GM06990 (cell line): ENCODE measurements at regions not wholly inside any gene's neighbourhood (a gene's known extent, or its start where the extent isn't known, plus 50 kb on each side); places are given as distances from the start of the nearest gene placed in this dataset.

ENCODE experiments used
- DNase-seq: peaks from one replicate; pipeline ENCODE4 v3.0.0-alpha.2; 2011; ENCODE audit not compliant: insufficient read length; ENCODE audit errors: extremely low read depth
- H3K27me3 ChIP-seq: replicated peaks from 2 replicates; pipeline ENCODE4 v1.6.0; 2011; ENCODE audit warnings: low read length; ENCODE audit not compliant: control insufficient read depth, insufficient read depth
- H3K36me3 ChIP-seq: 2 replicates; pipeline ENCODE4 v1.5.1; 2011; ENCODE audit warnings: low read length; ENCODE audit not compliant: control insufficient read depth, insufficient read depth
- H3K4me3 ChIP-seq: replicated peaks from 2 replicates; pipeline ENCODE4 v1.5.1; 2011; ENCODE audit warnings: low read depth, mild to moderate bottlenecking, control low read depth, low read length
- TF ChIP-seq, protein P1 (sequence below): IDR thresholded peaks from 2 replicates; pipeline ENCODE4 v1.5.1; 2011; ENCODE audit warnings: low read length, control low read depth, mild to moderate bottlenecking, inconsistent platforms; ENCODE audit not compliant: insufficient read depth, poor library complexity, severe bottlenecking

DNA sequence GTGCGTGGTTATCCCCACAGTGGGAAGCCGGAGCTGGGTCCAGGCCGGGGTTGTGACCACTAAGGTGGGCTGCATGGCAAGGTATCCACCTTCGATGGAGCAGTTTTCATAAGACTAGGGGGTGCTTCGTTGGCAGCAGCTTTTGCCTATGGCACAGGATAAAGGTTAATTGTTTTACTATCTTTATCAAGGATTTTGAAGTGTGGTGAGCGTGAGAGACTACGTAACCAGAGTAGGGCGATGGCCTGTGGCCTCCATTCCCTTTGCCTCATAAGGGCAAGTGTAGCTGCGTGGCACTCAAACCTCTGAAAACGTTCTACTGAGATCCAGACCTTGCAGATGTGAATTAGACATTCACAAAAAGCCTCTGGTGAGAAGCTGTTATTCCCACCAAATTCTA is 206.6 kb downstream of the ACKR3 start:
- Histone ChIP-seq H3K4me3 (no peak overlapping the region), H3K27me3 (no peaks in the 10 kb centered on the region), H3K36me3 (no peaks in the 10 kb centered on the region)
- TF ChIP-seq, protein P1, sequence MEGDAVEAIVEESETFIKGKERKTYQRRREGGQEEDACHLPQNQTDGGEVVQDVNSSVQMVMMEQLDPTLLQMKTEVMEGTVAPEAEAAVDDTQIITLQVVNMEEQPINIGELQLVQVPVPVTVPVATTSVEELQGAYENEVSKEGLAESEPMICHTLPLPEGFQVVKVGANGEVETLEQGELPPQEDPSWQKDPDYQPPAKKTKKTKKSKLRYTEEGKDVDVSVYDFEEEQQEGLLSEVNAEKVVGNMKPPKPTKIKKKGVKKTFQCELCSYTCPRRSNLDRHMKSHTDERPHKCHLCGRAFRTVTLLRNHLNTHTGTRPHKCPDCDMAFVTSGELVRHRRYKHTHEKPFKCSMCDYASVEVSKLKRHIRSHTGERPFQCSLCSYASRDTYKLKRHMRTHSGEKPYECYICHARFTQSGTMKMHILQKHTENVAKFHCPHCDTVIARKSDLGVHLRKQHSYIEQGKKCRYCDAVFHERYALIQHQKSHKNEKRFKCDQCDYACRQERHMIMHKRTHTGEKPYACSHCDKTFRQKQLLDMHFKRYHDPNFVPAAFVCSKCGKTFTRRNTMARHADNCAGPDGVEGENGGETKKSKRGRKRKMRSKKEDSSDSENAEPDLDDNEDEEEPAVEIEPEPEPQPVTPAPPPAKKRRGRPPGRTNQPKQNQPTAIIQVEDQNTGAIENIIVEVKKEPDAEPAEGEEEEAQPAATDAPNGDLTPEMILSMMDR, result no peak
- DNase-seq, result no peak

DNA sequence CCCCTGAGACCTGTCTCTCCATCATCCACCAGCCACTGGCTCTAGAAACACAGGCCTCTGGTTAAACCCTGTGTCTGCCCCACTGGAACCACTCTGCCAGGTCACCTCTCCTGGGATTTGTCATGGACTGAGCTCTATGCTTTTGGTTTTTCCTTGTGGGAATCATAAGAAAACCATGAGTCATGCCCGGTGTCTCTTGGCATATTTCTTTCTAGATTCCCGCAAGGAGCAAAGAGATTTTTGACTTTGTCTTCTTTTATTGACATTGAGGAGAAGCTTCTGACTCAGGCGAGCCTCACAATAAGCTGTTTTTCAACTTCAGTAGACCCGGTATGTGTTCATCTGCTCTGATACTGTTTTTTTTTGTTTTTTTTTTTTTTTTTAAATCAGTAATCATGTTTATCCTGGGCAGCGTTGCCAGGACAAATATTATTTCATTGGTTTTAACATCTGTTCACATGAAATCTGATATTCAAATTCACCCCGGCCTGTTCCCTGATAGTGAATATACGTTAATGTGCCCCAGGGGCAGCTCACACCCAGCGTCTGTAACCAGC is 207.1 kb downstream of the ACKR3 start:
- no peaks in the 10 kb centered on the region for H3K27me3 ChIP-seq
- no peaks in the 10 kb centered on the region for H3K36me3 ChIP-seq
- H3K4me3 ChIP-seq, result no peak overlapping the region
- TF ChIP-seq, protein P1, result no peak
- DNase-seq, result no peak

DNA sequence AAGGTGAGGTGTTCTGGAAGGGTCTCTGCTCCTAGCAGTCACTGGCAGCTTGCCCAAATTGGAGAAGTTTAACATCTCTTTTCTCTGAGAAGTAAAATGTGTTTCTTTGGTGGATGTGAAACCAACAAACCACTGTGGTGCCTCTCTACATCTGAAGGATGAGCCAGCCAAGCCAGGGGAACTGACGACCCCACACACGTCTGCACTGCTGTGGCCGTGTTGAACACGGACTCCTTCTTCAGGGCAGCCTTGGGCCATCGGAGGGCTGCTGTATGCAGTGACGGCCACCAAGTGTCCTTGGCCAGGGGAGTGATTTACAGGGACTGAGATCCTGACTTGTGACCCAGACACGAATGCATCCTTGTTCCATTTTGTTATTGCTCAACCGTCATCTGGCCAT is 207.8 kb downstream of the ACKR3 start:
- H3K4me3 ChIP-seq, result no peak overlapping the region
- no peak for DNase-seq
- no peaks in the 10 kb centered on the region for H3K27me3 ChIP-seq
- TF ChIP-seq, protein P1, result no peak
- no peaks in the 10 kb centered on the region for H3K36me3 ChIP-seq

DNA sequence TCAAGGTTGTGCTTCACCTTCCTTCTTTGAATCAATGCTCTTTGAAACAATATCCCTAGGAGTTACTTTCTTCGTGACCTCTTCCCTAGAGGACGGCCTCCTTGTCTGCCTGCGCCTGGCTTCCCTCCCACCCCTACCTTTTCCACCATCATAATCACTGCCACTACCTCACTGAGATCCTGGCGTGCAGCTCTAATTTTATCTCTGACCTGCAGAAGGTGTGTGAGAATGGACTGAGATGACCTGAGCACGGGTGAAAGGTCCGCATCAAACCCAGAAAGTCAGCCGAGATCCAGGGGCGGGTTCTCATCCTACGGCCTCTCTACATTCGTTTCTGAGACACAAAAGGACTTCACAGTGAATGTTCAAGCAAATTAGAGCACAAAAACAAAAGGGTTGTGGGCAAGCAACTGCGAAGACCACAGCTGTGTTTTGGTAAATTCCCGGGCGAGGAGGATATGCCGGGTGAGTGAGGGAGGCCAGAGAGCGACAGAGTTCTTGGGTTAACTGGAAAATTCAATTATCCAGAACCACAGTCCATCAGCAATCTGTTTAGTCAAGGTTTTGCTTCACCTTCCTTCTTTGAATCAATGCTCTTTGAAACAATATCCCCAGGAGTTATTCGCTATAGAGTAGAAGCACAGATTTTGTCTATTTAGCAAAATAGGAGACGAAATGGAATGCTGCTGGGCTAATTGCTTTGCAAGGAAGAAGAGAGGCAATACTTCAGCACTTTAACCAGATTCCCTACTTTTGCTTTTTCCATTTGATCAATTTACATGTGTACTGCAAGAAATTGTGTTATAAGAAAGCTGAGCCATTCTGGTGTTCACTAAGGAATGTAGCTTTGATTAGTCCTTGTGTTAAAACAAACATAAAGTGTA is 212.6 kb downstream of the ACKR3 start:
- DNase-seq, result no peak
- Histone ChIP-seq H3K4me3 (no peak overlapping the region), H3K36me3 (no peaks in the 10 kb centered on the region), H3K27me3 (no peaks in the 10 kb centered on the region)
- TF ChIP-seq, protein P1, result no peak

DNA sequence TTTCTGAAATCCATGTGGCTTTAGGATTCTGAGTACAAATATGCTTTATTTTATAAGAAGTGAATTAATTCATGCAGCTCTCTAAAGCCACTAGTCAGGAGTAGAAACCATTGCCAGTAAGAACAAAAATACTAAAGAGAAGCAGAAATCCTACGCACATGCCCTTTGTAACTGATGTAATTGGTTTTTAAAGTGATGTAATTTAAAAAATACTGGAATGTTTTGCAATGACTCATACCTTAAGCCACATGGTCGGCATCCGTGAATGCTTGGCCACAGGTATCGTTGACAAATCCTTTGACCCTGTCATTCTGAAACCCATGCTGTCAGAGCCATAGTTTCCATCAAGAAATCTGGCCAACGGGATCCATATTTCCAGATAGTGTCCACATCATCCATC is 213.3 kb downstream of the ACKR3 start:
- no peaks in the 10 kb centered on the region for H3K36me3 ChIP-seq
- no peak overlapping the region for H3K4me3 ChIP-seq
- TF ChIP-seq, protein P1, result no peak
- no peak for DNase-seq
- no peaks in the 10 kb centered on the region for H3K27me3 ChIP-seq
